Esophagus squamous epithelium (tissue), 5 donors: ENCODE measurements at regions not wholly inside any gene's neighbourhood (a gene's known extent, or its start where the extent isn't known, plus 50 kb on each side); places are given as distances from the start of the nearest gene placed in this dataset.

Experiments
- DNase-seq: peaks from one replicate; lab custom pipeline; 2025; lab: John Stamatoyannopoulos, UW
- H3K27ac ChIP-seq, 4 donors: fragments of 200-600 bp; sonication (generic); one replicate each; pipeline ENCODE4 v1.5.1; 2016 to 2019; ENCODE audit warnings: mild to moderate bottlenecking in 1 of 4
- H3K27me3 ChIP-seq, 4 donors: fragments of 200-600 bp; sonication (generic); 1 replicate in 3 of 4; 2 replicates in 1 of 4; pipeline versions ENCODE4 v1.5.1 to v1.6.0; 2017 to 2021; ENCODE audit warnings: antibody characterized with exemption in 1 of 4
- H3K36me3 ChIP-seq, 3 donors: fragments of 200-600 bp; sonication (generic); one replicate each; pipeline ENCODE4 v1.5.1; 2016 to 2019
- H3K4me1 ChIP-seq, 3 donors: fragments of 200-600 bp; sonication (generic); one replicate each; pipeline ENCODE4 v1.5.1; 2017 to 2019
- H3K4me3 ChIP-seq, 4 donors: fragments of 200-600 bp; sonication (generic); 1 replicate in 3 of 4; 2 replicates in 1 of 4; pipeline ENCODE4 v1.5.1; 2016 to 2019; ENCODE audit warnings: mild to moderate bottlenecking in 2 of 4, moderate library complexity in 1 of 4
- H3K9me3 ChIP-seq, 3 donors: fragments of 200-600 bp; sonication (generic); one replicate each; pipeline ENCODE4 v1.5.1; 2016 to 2019
- CTCF ChIP-seq, 6 experiments: fragments of 450-650 bp in 4 of 6; fragments of 200-600 bp in 2 of 6; sonication (generic) in 2 of 6; IDR thresholded peaks; one replicate each; pipeline ENCODE4 v1.5.1; 2016 to 2019; ENCODE audit warnings: antibody characterized with exemption in 6 of 6, mild to moderate bottlenecking in 4 of 6, moderate library complexity in 4 of 6
- POLR2A ChIP-seq, 4 donors: fragments of 450-650 bp; IDR thresholded peaks; one replicate each; pipeline ENCODE4 v1.6.1; 2017; ENCODE audit warnings: antibody characterized with exemption in 4 of 4, mild to moderate bottlenecking in 4 of 4, moderate library complexity in 3 of 4
- WGBS, 2 donors: methylation state at CpG; one replicate each; pipeline ENCODE4 v1.1.5; 2018; 5-methylcytosine and 5-hydroxymethylcytosine counted together
- intact Hi-C: fragments of 100-400 bp; cut with DNase I; formaldehyde crosslinking; loops from one replicate; pipeline ENCODE4 v1.15.0; 2022
- donor health status: DM: yes; HTN: yes; CAD: no.

- no peak overlapping the region for H3K4me3 ChIP-seq
- H3K36me3 ChIP-seq, result no peaks in the 10 kb centered on the region
- no peak for DNase-seq
- H3K9me3 ChIP-seq, result no peaks in the 10 kb centered on the region
- no peak overlapping the region for H3K27ac ChIP-seq
- intact Hi-C loops, result no loop called here
- 43% methylated on average over 3 of the region's 3 CpGs for WGBS, 2 donors
- no peaks in the 10 kb centered on the region for H3K4me1 ChIP-seq
- TF ChIP-seq CTCF (IDR thresholded peaks at IDR 0.05) (no peak), POLR2A (IDR thresholded peaks at IDR 0.05) (no peak)
- H3K27me3 ChIP-seq, result no peaks in the 10 kb centered on the region
These were observed 418.6 kb downstream of the TOX3 start for GRCh38 chr16:52128361-52128760.

- no peak for DNase-seq
- H3K36me3 ChIP-seq, result no peaks in the 10 kb centered on the region
- intact Hi-C loops, result no loop called here
- no peak overlapping the region for H3K27ac ChIP-seq
- H3K4me3 ChIP-seq, result no peak overlapping the region
- H3K27me3 ChIP-seq, result no peaks in the 10 kb centered on the region
- H3K4me1 ChIP-seq, result no peaks in the 10 kb centered on the region
- no peaks in the 10 kb centered on the region for H3K9me3 ChIP-seq
- WGBS, 2 donors, result 82 to 87% methylated on average over 1 of the region's 1 CpG
- TF ChIP-seq CTCF (IDR thresholded peaks at IDR 0.05) (no peak), POLR2A (IDR thresholded peaks at IDR 0.05) (no peak)
These were observed 423.1 kb downstream of the TOX3 start for GRCh38 chr16:52123842-52124241.

GRCh38 chr16:52123061-52123839 lies 423.7 kb downstream of the TOX3 start:
- Histone ChIP-seq H3K9me3 (no peaks in the 10 kb centered on the region), H3K36me3 (no peaks in the 10 kb centered on the region), H3K4me3 (no peak overlapping the region), H3K27me3 (no peaks in the 10 kb centered on the region), H3K27ac (no peak overlapping the region), H3K4me1 (no peaks in the 10 kb centered on the region)
- TF ChIP-seq CTCF (IDR thresholded peaks at IDR 0.05) (no peak), POLR2A (IDR thresholded peaks at IDR 0.05) (no peak)
- 15 to 22% methylated on average over 2 of the region's 2 CpGs for WGBS, 2 donors
- no peak for DNase-seq
- intact Hi-C loops, result no loop called here

GRCh38 chr16:52117171-52117570 lies 429.8 kb downstream of the TOX3 start:
- Histone ChIP-seq H3K27ac (no peak overlapping the region), H3K36me3 (no peaks in the 10 kb centered on the region), H3K4me1 (peaks cover 0 to 7% (median 0%) of the 10 kb centered on the region in 3 donors), H3K27me3 (no peaks in the 10 kb centered on the region), H3K9me3 (no peaks in the 10 kb centered on the region), H3K4me3 (no peak overlapping the region)
- no peak for DNase-seq
- intact Hi-C loops, result no loop called here
- 35 to 39% methylated on average over 2 of the region's 2 CpGs for WGBS, 2 donors
- no peak for TF ChIP-seq POLR2A (IDR thresholded peaks at IDR 0.05)
- no peak for TF ChIP-seq CTCF (IDR thresholded peaks at IDR 0.05)

- H3K36me3 ChIP-seq, result no peaks in the 10 kb centered on the region
- no peaks in the 10 kb centered on the region for H3K27me3 ChIP-seq
- H3K4me1 ChIP-seq, result peaks cover 0 to 7% (median 0%) of the 10 kb centered on the region in 3 donors
- peak in 1 of 6 experiments; percentile 13 for TF ChIP-seq CTCF (IDR thresholded peaks at IDR 0.05)
- no peak for TF ChIP-seq POLR2A (IDR thresholded peaks at IDR 0.05)
- DNase-seq, result no peak
- H3K27ac ChIP-seq, result no peak overlapping the region
- no peak overlapping the region for H3K4me3 ChIP-seq
- H3K9me3 ChIP-seq, result no peaks in the 10 kb centered on the region
- intact Hi-C loops, result no loop called here
- 44 to 47% methylated on average over 4 of the region's 4 CpGs for WGBS, 2 donors
These were observed 432.6 kb downstream of the TOX3 start for GRCh38 chr16:52114379-52114778.
